Umbilical cord (tissue), 1 donor: ENCODE measurements at regions not wholly inside any gene's neighbourhood (a gene's known extent, or its start where the extent isn't known, plus 50 kb on each side); places are given as distances from the start of the nearest gene placed in this dataset.
"Not testable (repeated sequence)": the region's sequence is repeated elsewhere in the genome, so short reads cannot be mapped to it uniquely, and the experiment has no call there.

Experiments
- DNase-seq: peaks from one replicate; pipeline ENCODE4 v3.0.0-alpha.2; 2015; ENCODE audit warnings: low spot score

- DNase-seq, result no peak
These were observed 104.2 kb upstream of the ACBD5 start for GRCh38 chr10:27344568-27345454.

DNA sequence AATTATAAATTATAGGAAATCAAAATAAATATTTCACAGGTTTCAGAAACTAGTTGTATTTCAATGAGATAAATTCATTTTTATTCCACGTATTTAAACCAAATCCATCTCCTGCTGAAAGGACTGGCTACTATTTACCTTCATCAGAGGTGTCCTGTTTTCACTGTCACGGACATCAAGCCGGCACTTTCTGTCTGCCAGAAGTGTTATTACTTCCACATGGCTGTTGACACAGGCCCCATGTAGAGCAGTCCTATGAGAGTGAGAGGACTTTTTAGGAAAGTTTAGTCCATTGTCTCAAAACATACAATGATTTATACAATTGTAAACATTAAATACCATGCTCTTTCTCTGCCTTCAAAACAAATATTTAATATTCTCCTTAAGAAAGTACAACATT lies 100.4 kb upstream of the ACBD5 start:
- DNase-seq, result no peak

DNA sequence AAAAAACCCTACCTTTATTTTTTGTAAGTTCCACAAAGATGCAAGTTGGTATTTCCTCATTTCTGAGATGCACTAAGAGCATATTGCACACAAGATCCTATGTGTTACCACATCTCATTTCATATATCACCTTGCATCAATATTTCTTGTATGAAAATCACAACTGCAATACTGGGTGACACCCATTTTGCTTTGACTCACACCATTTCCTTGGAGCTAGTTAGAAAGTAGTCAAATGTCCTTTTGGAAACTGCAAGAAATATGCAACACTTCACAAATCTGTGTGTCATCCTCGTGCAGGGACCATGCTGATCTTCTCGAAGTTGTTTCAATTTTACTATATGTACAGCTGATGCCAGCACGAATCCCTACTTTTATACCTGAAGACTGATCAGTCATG lies 94.6 kb upstream of the ACBD5 start:
- DNase-seq, result not testable (repeated sequence)

DNA sequence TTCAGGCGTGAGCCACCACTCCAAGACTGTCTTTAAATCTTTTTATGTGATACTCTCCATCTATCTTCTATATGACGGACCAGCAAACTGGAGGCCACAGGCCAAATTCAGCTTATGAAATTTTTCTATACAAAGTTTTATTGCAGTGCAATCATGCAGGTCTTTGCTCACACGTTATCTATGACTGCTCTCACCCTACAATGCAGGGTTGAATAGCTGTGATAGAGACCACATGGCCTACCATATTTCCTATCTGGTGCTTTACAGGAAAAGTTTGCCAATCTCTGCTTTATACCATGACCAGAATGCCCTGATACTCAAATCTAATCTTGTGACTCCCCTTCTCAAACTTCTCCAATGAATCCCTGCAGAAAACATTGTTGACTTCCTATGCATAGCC lies 89.5 kb upstream of the ACBD5 start:
- no peak for DNase-seq

DNA sequence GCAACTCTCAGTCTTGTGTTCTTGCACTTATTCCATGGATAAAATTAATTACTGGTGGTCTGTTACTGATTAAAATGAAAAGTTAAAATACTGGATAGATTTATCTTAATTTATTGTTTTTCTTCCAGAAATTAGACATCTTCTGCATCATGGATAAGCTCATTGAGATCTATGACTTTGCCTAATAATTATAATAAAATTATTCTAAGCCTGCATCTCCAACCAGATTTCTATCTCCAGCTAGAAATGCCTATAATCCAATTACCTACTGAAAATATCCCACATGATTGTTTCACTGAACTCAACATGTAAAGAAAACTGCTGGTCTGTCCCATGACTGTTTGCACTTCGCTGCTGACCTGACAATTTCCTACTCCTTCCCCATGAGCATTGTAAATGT lies 88.3 kb upstream of the ACBD5 start:
- DNase-seq, result no peak

DNA sequence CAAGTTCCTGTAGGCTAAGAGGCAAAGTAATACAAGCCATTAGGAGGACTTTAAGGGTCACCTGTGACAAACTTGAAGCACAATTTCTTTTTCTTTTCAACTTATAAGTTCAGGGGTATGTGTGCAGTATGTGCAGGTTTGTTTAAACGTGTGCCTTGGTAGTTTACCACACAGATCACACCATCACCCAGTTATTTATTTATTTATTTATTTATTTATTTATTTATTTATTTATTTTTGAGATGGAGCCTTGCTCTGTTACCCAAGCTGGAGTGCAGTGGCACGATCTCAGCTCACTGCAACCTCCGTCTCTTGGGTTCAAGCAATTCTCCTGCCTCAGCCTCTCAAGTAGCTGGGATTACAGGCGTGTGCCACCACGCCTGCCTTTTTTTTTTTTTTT lies 86.2 kb upstream of the ACBD5 start:
- not testable (repeated sequence) for DNase-seq

DNA sequence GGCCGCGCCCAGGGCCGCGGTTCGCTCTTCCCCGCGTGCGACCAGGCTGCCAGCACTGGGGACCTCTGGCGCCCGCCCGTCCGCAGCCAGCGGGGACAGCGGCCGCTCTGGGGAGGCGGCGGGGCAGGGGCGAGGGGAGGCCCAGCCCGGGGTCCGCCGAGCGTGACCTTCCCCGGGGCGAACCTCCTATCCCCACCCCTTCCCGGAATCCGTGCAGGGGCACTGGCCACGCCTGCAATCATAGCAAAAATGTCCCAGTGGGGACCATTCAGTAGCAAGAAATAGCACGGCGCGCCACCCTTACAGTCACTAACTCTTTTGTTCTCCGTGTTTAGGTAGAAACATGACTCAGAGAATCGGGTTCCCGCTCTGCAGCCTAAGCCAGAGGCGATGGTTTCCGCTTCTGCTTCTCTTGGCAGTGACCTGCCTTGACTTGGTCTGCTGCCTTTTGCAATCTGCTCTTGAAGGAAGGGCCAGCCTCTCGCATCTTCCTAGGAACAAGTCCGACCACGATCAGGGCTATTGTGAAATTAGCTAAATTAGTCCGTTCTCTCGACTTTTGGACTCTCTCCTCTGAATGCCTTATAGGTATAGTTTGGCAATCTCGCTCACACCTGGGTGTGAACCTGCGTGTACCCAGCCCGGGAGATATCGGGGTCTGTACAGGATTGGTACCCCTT lies 79.3 kb upstream of the ACBD5 start:
- DNase-seq, result peak; percentile 59

DNA sequence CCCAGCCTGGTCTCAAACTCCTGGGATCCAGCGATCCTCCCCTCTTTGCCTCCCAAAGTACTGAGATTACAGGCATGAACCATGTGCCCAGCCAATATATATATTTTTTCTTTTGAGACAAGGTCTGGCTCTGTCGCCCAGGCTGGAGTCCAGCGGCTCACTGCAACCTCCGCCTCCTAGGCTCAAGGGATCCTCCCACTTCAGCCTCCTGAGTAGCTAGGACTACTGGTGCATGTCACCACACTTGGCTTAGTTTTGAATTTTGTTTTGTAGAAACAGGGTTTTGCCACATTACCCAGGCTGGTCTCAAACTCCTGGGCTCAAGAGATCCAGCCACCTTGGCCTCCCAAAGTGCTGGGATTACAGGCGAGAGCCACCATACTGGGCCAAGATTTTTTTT lies 78.5 kb upstream of the ACBD5 start:
- DNase-seq, result not testable (repeated sequence)

GRCh38 chr10:27315082-27315481 lies 74.5 kb upstream of the ACBD5 start:
- not testable (repeated sequence) for DNase-seq

GRCh38 chr10:27313586-27313985 lies 73.0 kb upstream of the ACBD5 start:
- not testable (repeated sequence) for DNase-seq

DNA sequence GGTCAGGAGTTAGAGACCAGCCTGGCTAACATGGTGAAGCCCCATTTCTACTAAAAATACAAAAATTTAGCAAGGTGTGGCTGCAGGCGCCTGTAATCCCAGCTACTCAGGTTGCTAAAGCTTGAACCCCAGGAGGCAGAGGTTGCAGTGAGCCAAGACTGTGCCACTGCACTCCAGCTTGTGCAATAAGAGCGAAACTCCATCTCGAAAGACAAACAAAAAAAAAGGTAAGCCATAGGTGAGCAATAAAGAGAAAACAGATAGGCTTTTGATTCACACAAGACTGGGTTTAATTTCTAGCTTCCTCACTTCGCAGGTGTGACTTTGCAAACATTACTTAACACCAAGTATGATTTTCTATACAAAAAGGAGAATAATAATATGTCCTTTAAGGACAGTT lies 72.3 kb upstream of the ACBD5 start:
- no peak for DNase-seq

DNA sequence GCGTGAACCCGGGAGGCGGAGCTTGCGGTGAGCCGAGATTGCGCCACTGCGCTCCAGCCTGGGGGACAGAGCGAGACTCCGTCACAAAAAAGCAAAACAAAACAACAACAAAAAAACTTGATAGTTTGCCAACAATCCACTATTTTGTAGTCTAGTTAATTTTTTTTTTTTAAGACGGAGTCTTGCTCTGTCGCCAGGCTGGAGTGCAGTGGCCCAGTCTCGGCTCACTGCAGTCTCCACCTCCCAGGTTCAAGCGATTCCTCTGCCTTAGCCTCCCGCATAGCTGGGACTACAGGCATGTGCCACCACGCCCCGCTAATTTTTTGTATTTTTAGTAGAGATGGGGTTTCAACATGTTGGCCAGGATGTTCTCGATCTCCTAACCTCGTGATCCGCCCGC lies 71.2 kb upstream of the ACBD5 start:
- not testable (repeated sequence) for DNase-seq

DNA sequence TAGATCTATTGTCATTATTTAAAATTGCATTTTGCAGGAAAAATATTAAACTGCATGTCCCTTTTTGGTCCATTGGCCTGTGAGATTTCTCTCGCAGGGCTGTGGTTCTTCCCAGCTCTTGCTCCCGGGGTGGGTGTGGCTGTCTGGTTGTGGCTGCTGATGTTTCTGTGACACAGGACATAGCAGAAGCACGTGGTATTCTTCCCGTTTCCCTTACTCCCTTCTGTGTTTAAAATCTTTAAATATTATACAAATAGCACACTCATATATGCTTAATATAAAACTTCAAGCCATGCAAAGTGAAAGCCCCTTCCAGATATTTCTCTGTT lies 57.9 kb upstream of the ACBD5 start:
- not testable (repeated sequence) for DNase-seq

- no peak for DNase-seq
These were observed 57.4 kb upstream of the ACBD5 start for GRCh38 chr10:27297844-27298521.

GRCh38 chr10:27296285-27296684 lies 55.7 kb upstream of the ACBD5 start:
- DNase-seq, result not testable (repeated sequence)

DNA sequence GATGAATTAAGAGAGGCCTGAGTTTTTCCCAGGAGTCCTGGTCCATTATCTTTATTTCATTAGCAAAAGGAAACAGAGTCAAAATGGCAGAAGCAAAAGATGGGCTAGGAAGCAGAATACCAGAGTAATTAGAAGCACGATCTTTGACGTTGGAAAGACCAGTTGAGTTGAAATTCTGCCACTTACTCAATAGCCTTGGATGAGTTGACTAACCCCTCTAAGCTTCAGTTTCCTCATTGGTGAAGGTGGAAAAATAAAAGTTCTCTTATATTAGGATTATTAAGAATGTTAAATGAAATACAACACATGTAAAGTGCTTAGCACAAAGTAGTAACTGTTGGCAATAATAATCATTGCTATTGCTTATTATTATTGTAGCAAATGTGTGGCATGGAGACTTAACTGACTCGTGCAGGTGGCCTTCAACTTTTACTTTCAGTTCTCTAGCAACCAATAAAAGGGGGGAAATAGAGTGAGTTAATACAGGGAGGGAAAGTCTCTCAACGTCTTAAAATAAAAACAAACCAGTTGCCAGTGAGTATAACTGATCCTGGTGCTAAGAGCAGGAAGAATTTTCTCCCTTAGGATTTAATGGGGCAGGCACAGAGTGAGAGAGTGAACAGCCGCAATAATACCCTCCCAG lies 50.8 kb upstream of the ACBD5 start:
- DNase-seq, result not testable (repeated sequence)
